NB4 (cell line): ENCODE measurements at regions not wholly inside any gene's neighbourhood (a gene's known extent, or its start where the extent isn't known, plus 50 kb on each side); places are given as distances from the start of the nearest gene placed in this dataset.

ENCODE experiments used
- DNase-seq: peaks from one replicate; pipeline ENCODE4 v3.0.0; 2010; ENCODE audit warnings: low read depth
- H3K4me3 ChIP-seq: one replicate; pipeline ENCODE4 v1.5.1; 2011; ENCODE audit warnings: mild to moderate bottlenecking, low read depth, low read length, moderate library complexity
- MAX ChIP-seq: IDR thresholded peaks from 2 replicates; pipeline ENCODE4 v1.6.1; 2011; ENCODE audit warnings: low read depth, low read length
- MYC ChIP-seq: IDR thresholded peaks from 2 replicates; pipeline ENCODE4 v1.6.1; 2011; ENCODE audit warnings: low read depth, low read length
- POLR2A ChIP-seq: IDR thresholded peaks from 2 replicates; pipeline ENCODE4 v1.6.1; 2011; ENCODE audit warnings: mild to moderate bottlenecking; ENCODE audit not compliant: insufficient read length; ENCODE audit errors: extremely low read depth
- TF ChIP-seq, protein P1 (sequence below): IDR thresholded peaks from one replicate; pipeline ENCODE4 v1.5.1; 2012; ENCODE audit warnings: low read depth, low read length

DNA sequence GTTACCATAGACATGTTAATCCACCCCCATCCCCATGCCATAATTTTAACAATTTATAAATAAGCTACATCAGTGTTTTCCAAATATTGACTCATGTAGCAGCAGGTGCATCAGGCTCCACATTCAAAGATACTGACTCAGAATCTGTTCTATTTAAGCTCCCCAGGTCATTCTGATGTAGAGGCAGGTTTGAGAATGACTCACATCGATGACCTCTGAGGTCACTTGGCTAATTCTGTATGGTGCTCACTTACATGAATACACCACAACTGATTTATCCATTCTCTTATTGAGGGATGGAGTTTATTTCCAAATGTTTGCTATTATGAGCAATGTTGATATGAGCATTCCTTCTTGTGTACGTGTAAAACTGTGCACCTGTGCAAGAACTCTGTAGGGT, 1159.0 kb downstream of the TYW1 start:
- no peak overlapping the region for H3K4me3 ChIP-seq
- DNase-seq, result no peak
- TF ChIP-seq, protein P1, sequence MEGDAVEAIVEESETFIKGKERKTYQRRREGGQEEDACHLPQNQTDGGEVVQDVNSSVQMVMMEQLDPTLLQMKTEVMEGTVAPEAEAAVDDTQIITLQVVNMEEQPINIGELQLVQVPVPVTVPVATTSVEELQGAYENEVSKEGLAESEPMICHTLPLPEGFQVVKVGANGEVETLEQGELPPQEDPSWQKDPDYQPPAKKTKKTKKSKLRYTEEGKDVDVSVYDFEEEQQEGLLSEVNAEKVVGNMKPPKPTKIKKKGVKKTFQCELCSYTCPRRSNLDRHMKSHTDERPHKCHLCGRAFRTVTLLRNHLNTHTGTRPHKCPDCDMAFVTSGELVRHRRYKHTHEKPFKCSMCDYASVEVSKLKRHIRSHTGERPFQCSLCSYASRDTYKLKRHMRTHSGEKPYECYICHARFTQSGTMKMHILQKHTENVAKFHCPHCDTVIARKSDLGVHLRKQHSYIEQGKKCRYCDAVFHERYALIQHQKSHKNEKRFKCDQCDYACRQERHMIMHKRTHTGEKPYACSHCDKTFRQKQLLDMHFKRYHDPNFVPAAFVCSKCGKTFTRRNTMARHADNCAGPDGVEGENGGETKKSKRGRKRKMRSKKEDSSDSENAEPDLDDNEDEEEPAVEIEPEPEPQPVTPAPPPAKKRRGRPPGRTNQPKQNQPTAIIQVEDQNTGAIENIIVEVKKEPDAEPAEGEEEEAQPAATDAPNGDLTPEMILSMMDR, result no peak
- no peak for TF ChIP-seq MAX
- no peak for TF ChIP-seq MYC
- TF ChIP-seq POLR2A, result no peak

DNA sequence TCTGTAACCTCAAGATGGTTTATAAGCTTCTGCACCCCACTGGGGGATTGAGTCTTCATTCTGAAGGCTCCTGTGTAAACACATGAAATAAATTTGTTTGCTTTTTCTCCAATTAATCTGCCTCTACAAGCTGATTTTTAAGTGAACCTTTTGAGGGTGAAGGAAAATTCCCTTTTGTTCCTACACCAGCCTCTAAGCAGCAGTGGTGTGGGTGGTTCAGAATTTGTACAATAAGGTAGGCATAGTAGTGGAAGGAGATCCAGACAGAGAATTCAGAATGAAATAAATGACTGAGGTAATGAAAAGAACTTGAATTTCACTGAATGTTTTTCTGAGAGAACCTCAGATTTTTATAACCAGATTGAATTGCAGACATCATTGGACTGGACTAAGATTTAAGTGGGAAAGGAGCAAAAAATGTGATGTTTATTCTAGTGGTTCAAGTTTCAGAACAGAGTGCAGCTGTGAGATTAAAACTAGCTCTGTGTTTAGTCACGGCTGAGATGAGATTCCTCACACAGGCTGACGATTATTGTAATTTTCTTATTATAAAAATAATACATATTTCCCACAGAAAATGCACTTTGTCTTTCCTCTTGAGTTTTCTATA, 1162.2 kb downstream of the TYW1 start:
- no peak for DNase-seq
- no peak overlapping the region for H3K4me3 ChIP-seq
- TF ChIP-seq POLR2A, result no peak
- TF ChIP-seq, protein P1, result no peak
- no peak for TF ChIP-seq MAX
- no peak for TF ChIP-seq MYC

DNA sequence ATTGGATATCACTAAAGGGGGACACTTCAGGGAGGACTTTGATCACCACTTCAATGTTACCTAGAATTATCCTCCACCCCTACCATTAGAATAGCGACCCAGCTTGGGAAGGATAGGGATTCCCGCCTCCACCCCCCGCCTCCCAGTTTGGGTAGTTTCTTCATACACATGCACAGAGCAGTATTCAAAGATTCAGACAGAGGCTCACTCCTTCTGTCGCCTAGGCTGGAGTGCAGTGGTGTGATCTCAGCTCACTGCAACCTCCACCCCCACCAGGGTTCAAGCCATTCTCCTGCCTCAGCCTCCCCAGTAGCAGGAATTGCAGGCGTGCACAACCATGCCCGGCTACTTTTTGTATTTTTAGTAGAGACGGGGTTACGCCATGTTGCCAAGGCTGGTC, 1166.1 kb downstream of the TYW1 start:
- TF ChIP-seq MYC (no peak), MAX (no peak), POLR2A (no peak)
- TF ChIP-seq, protein P1, result no peak
- DNase-seq, result no peak
- H3K4me3 ChIP-seq, result no peak overlapping the region

DNA sequence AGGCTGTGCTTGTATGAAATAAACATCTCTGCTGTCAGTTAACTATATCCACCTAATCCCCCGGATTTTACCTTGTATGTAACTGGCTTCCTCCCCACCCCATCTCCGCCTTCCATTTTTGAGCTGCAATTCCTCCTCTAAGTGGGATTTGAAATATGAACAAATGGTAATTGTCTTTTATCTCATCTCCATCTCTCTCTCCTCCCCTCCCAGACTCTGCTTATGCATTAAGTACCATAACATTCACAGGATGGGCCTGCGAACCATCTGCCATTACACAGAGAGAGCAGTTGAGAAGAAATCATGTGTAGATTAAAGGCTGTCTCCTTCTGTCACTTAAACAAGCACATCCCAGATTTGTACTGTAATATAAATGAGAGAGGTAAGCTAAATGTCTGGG, 1169.9 kb downstream of the TYW1 start:
- no peak for DNase-seq
- TF ChIP-seq, protein P1, result no peak
- TF ChIP-seq MAX (no peak), MYC (no peak), POLR2A (no peak)
- H3K4me3 ChIP-seq, result no peak overlapping the region

- DNase-seq, result no peak
- TF ChIP-seq MYC (no peak), POLR2A (no peak), MAX (no peak)
- TF ChIP-seq, protein P1, result no peak
- H3K4me3 ChIP-seq, result no peak overlapping the region
Observed at GRCh38 chr7:68173513-68173912, 1176.9 kb downstream of the TYW1 start.

DNA sequence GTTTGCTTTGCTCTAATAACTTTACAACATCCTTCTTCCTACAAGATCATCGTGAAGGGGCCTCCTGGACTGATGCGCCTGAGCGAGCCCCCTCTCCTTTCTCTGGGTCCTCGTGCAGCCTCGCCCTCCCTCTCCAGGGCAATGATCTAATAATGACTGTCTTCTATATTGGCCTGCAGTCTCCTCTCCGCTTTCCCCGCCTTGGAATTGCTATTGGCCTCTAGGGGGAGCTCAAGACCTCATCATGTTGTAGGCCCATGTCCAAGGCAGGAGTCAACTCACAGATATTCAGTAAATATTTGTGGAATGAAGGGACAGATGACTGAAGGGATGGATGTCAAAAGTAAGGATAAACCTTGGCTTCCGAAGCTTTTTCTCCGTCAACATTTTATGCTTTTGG, 1180.3 kb downstream of the TYW1 start:
- TF ChIP-seq, protein P1, result peak; percentile 87
- TF ChIP-seq MYC, result no peak; the same call in 1 of the 2 replicates
- TF ChIP-seq MAX, result 0 out of 2 replicates have a peak, but pooled peaks have one; percentile 29
- no peak overlapping the region for H3K4me3 ChIP-seq
- DNase-seq, result peak; percentile 78
